Neural progenitor cell (in vitro differentiated cells): ENCODE measurements at regions not wholly inside any gene's neighbourhood (a gene's known extent, or its start where the extent isn't known, plus 50 kb on each side); places are given as distances from the start of the nearest gene placed in this dataset.
A peak's percentile ranks its signal among the peaks of the same experiment; 100 is the strongest.

Source experiments
- DNase-seq: peaks from one replicate; pipeline ENCODE4 v3.0.0-alpha.2; 2016; ENCODE audit warnings: low spot score
- H2AFZ ChIP-seq: fragments of 200-600 bp; sonication (generic); replicated peaks from 2 replicates; pipeline ENCODE4 v1.6.1; 2016; ENCODE audit warnings: antibody characterized with exemption
- H3F3A ChIP-seq: fragments of 200-600 bp; sonication (generic); 2 replicates; pipeline ENCODE4 v1.6.1; 2016; ENCODE audit warnings: antibody characterized with exemption, low read depth
- H3K27ac ChIP-seq: fragments of 200-600 bp; sonication (generic); 2 replicates; pipeline ENCODE4 v1.5.1; 2016; ENCODE audit warnings: mild to moderate bottlenecking
- H3K27me3 ChIP-seq: fragments of 200-600 bp; sonication (generic); 2 replicates; pipeline ENCODE4 v1.6.1; 2016; ENCODE audit warnings: mild to moderate bottlenecking, moderate library complexity
- H3K36me3 ChIP-seq: fragments of 200-600 bp; sonication (generic); 2 replicates; pipeline ENCODE4 v1.5.1; 2016
- H3K4me1 ChIP-seq: fragments of 200-600 bp; sonication (generic); 2 replicates; pipeline ENCODE4 v1.6.1; 2016; ENCODE audit warnings: mixed run types
- H3K4me2 ChIP-seq: fragments of 200-600 bp; sonication (generic); 2 replicates; pipeline ENCODE4 v1.6.1; 2016
- H3K4me3 ChIP-seq: fragments of 200-600 bp; sonication (generic); 2 replicates; pipeline ENCODE4 v1.5.1; 2016
- H3K79me2 ChIP-seq: fragments of 200-600 bp; sonication (generic); 2 replicates; pipeline ENCODE4 v1.6.1; 2016; ENCODE audit warnings: low read depth
- H3K9ac ChIP-seq: fragments of 200-600 bp; sonication (generic); 2 replicates; pipeline ENCODE4 v1.6.1; 2016
- H3K9me3 ChIP-seq: fragments of 200-600 bp; sonication (generic); 2 replicates; pipeline ENCODE4 v1.5.1; 2016; ENCODE audit warnings: low read depth
- H4K20me1 ChIP-seq: fragments of 200-600 bp; sonication (generic); 2 replicates; pipeline ENCODE4 v1.6.1; 2016; ENCODE audit warnings: low read depth
- H3K27ac Mint-ChIP-seq: 3 replicates; pipeline ENCODE4 v1.8.0; 2021; ENCODE audit warnings: mixed read lengths
- H3K27me3 Mint-ChIP-seq: 2 replicates; pipeline ENCODE4 v1.8.0; 2022; ENCODE audit warnings: low read depth, mild to moderate bottlenecking, inconsistent platforms, moderate library complexity, mixed read lengths; ENCODE audit not compliant: insufficient read depth
- H3K36me3 Mint-ChIP-seq: 3 replicates; pipeline ENCODE4 v1.8.0; 2021; ENCODE audit warnings: mixed read lengths
- H3K4me1 Mint-ChIP-seq: 3 replicates; pipeline ENCODE4 v1.8.0; 2021; ENCODE audit warnings: mixed read lengths
- H3K4me3 Mint-ChIP-seq: 3 replicates; pipeline ENCODE4 v1.8.0; 2021; ENCODE audit warnings: mild to moderate bottlenecking, moderate library complexity, mixed read lengths
- H3K9me3 Mint-ChIP-seq: 3 replicates; pipeline ENCODE4 v1.8.0; 2020; ENCODE audit warnings: mixed read lengths
- EZH2 ChIP-seq: fragments of 200-600 bp; sonication (generic); IDR thresholded peaks from 2 replicates; pipeline ENCODE4 v1.6.1; 2017; ENCODE audit warnings: antibody characterized with exemption, mild to moderate bottlenecking, moderate library complexity
- EZH2phosphoT487 ChIP-seq: fragments of 200-600 bp; sonication (generic); IDR thresholded peaks from 2 replicates; pipeline ENCODE4 v1.6.1; 2017; ENCODE audit warnings: antibody characterized with exemption
- TF ChIP-seq, protein P1 (sequence below): fragments of 200-600 bp; sonication (generic); IDR thresholded peaks from 2 replicates; pipeline ENCODE4 v1.5.1; 2017; ENCODE audit warnings: antibody characterized with exemption, mild to moderate bottlenecking

DNA sequence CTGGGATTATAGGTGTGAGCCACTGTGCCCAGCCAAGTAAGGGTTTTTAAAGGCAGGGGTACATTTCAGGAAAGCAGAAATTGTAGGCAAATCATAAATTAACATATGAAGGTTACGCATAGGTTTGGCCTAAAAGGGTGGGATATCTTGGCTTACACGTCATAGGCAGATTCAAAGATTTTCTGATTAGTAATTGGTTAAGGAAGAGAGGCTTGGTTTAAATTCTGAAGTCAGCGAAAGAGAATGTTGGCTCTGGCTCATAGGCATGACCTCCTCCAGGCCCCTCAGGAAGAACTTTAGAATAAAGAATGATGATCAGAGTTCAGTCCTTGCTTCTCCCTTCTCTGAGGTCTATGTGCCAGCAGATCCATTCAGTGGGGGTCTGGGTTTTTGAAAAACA, 124.8 kb upstream of the RBBP6 start:
- Histone ChIP-seq H3K9ac (no peak overlapping the region), H3K27ac (no peak overlapping the region), H3K4me2 (no peak overlapping the region), H3K9me3 (no peaks in the 10 kb centered on the region), H3K4me1 (no peaks in the 10 kb centered on the region), H3K4me3 (no peak overlapping the region), H4K20me1 (no peaks in the 10 kb centered on the region), H3K36me3 (no peaks in the 10 kb centered on the region), H3K79me2 (no peaks in the 10 kb centered on the region), H3F3A (no peaks in the 10 kb centered on the region), H3K27me3 (no peaks in the 10 kb centered on the region), H2AFZ (no peak overlapping the region)
- Mint-ChIP-seq H3K4me3 (peak overlapping the region; percentile 33), H3K27me3 (no peaks in the 10 kb centered on the region), H3K27ac (no peak overlapping the region), H3K36me3 (no peaks in the 10 kb centered on the region), H3K9me3 (peaks cover 10% of the 10 kb centered on the region), H3K4me1 (no peaks in the 10 kb centered on the region)
- TF ChIP-seq EZH2 (no peak), EZH2phosphoT487 (no peak)
- TF ChIP-seq, protein P1, sequence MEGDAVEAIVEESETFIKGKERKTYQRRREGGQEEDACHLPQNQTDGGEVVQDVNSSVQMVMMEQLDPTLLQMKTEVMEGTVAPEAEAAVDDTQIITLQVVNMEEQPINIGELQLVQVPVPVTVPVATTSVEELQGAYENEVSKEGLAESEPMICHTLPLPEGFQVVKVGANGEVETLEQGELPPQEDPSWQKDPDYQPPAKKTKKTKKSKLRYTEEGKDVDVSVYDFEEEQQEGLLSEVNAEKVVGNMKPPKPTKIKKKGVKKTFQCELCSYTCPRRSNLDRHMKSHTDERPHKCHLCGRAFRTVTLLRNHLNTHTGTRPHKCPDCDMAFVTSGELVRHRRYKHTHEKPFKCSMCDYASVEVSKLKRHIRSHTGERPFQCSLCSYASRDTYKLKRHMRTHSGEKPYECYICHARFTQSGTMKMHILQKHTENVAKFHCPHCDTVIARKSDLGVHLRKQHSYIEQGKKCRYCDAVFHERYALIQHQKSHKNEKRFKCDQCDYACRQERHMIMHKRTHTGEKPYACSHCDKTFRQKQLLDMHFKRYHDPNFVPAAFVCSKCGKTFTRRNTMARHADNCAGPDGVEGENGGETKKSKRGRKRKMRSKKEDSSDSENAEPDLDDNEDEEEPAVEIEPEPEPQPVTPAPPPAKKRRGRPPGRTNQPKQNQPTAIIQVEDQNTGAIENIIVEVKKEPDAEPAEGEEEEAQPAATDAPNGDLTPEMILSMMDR, result no peak
- no peak for DNase-seq

DNA sequence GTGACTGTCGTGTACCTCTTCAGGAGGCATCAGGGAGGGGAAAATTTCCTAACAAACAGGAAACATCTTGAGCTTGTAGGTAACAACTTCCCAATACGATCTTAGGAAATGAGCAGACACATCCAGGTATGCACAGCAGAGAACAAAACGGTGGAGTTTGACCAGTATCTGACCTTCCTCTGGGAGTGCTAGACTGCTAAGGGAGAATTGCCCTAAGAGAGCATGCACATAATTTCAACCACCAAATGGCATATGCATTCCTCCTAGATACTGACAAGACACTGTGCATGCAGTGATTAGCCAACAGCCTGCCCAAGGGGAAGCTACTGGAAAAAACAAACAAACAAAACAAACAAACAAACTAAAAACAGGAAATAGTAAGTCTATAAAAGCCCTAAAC, 120.6 kb upstream of the RBBP6 start:
- Histone ChIP-seq H4K20me1 (no peaks in the 10 kb centered on the region), H3K9ac (no peak overlapping the region), H3K36me3 (no peaks in the 10 kb centered on the region), H3K9me3 (no peaks in the 10 kb centered on the region), H3K4me3 (no peak overlapping the region), H3K4me2 (no peak overlapping the region), H3K27ac (no peak overlapping the region), H3F3A (no peaks in the 10 kb centered on the region), H2AFZ (no peak overlapping the region), H3K4me1 (no peaks in the 10 kb centered on the region), H3K27me3 (no peaks in the 10 kb centered on the region), H3K79me2 (no peaks in the 10 kb centered on the region)
- TF ChIP-seq EZH2phosphoT487 (no peak), EZH2 (no peak)
- TF ChIP-seq, protein P1, result no peak
- H3K27me3 Mint-ChIP-seq, result no peaks in the 10 kb centered on the region
- H3K4me3 Mint-ChIP-seq, result no peak overlapping the region
- H3K36me3 Mint-ChIP-seq, result no peaks in the 10 kb centered on the region
- no peaks in the 10 kb centered on the region for H3K4me1 Mint-ChIP-seq
- DNase-seq, result no peak
- no peak overlapping the region for H3K27ac Mint-ChIP-seq
- H3K9me3 Mint-ChIP-seq, result peaks cover 7% of the 10 kb centered on the region

DNA sequence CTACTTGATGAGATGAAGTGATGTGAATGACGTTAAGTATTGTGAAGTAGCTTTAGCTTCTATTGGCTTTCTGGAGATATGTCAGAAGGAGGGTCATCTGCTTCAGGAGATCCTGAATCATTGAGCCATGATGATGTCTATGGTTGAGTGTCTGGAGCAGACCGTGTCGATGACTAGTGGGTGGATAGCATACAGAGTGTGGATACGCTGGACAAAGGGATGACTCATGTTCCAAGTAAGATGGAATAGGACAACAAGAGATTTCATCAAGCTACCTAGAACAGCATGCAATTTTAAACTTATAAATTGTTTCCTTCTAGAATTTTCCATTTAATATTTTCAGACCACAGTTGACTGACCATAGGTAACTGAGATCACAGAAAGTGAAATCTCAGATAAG, 116.1 kb upstream of the RBBP6 start:
- no peaks in the 10 kb centered on the region for H3K4me1 Mint-ChIP-seq
- peaks cover 2% of the 10 kb centered on the region for H3K27me3 Mint-ChIP-seq
- no peak overlapping the region for H3K4me2 ChIP-seq
- H3F3A ChIP-seq, result no peaks in the 10 kb centered on the region
- TF ChIP-seq, protein P1, result no peak
- no peak for TF ChIP-seq EZH2phosphoT487
- TF ChIP-seq EZH2, result no peak
- H2AFZ ChIP-seq, result no peak overlapping the region
- no peak overlapping the region for H3K27ac ChIP-seq
- no peak overlapping the region for H3K27ac Mint-ChIP-seq
- H3K4me3 Mint-ChIP-seq, result no peak overlapping the region
- H4K20me1 ChIP-seq, result no peaks in the 10 kb centered on the region
- no peak overlapping the region for H3K9ac ChIP-seq
- no peak overlapping the region for H3K4me3 ChIP-seq
- no peaks in the 10 kb centered on the region for H3K36me3 ChIP-seq
- H3K4me1 ChIP-seq, result no peaks in the 10 kb centered on the region
- peaks cover 3% of the 10 kb centered on the region for H3K9me3 Mint-ChIP-seq
- H3K79me2 ChIP-seq, result no peaks in the 10 kb centered on the region
- H3K36me3 Mint-ChIP-seq, result no peaks in the 10 kb centered on the region
- H3K27me3 ChIP-seq, result no peaks in the 10 kb centered on the region
- DNase-seq, result no peak
- H3K9me3 ChIP-seq, result no peaks in the 10 kb centered on the region

DNA sequence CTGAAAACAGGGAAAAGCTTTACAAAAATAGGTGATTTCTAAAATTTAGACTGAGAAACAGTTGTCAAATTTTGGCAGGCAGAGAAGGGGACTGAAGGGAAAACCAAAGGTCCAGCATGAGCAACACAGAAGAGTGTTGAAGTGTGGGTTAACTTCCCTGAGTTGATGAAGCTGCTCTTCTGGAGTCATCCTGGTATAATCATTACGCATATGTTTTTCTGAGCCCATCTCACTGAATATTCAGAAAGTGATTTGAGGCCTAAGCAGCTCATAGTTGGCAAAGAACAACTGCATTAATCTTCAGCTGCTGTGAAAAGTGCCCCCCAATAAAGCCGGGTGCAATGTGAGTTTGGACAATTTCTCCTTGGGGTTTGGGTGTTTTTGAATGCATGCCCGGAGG, 115.0 kb upstream of the RBBP6 start:
- Histone ChIP-seq H3K9ac (no peak overlapping the region), H3K36me3 (no peaks in the 10 kb centered on the region), H3K4me1 (no peaks in the 10 kb centered on the region), H3K79me2 (no peaks in the 10 kb centered on the region), H3K27ac (no peak overlapping the region), H3F3A (no peaks in the 10 kb centered on the region), H3K4me3 (no peak overlapping the region), H4K20me1 (no peaks in the 10 kb centered on the region), H3K27me3 (no peaks in the 10 kb centered on the region), H3K4me2 (no peak overlapping the region), H2AFZ (no peak overlapping the region), H3K9me3 (no peaks in the 10 kb centered on the region)
- no peak overlapping the region for H3K27ac Mint-ChIP-seq
- no peak for DNase-seq
- no peak overlapping the region for H3K4me3 Mint-ChIP-seq
- H3K27me3 Mint-ChIP-seq, result peaks cover 2% of the 10 kb centered on the region
- TF ChIP-seq EZH2 (no peak), EZH2phosphoT487 (no peak)
- TF ChIP-seq, protein P1, result no peak
- H3K4me1 Mint-ChIP-seq, result no peaks in the 10 kb centered on the region
- peaks cover 3% of the 10 kb centered on the region for H3K9me3 Mint-ChIP-seq
- no peaks in the 10 kb centered on the region for H3K36me3 Mint-ChIP-seq
